WI38 (cell line): ENCODE measurements at regions not wholly inside any gene's neighbourhood (a gene's known extent, or its start where the extent isn't known, plus 50 kb on each side); places are given as distances from the start of the nearest gene placed in this dataset.

Experiments
- H3K4me3 ChIP-seq: 2 replicates; pipeline ENCODE4 v1.5.1; 2011; ENCODE audit warnings: low read depth, mild to moderate bottlenecking, control low read depth, low read length
- CTCF ChIP-seq: IDR thresholded peaks from 2 replicates; pipeline ENCODE4 v1.5.1; 2012; ENCODE audit warnings: low read depth, mild to moderate bottlenecking, control low read depth, low read length

- no peak overlapping the region for H3K4me3 ChIP-seq
- no peak for TF ChIP-seq CTCF
These were observed 439.2 kb upstream of the REG3G start for GRCh38 chr2:78586316-78586715.

- TF ChIP-seq CTCF, result no peak
- H3K4me3 ChIP-seq, result no peak overlapping the region
These were observed 435.6 kb upstream of the REG3G start for GRCh38 chr2:78589871-78590270.

GRCh38 chr2:78592491-78592890 is 433.0 kb upstream of the REG3G start:
- no peak for TF ChIP-seq CTCF
- H3K4me3 ChIP-seq, result no peak overlapping the region

GRCh38 chr2:78601113-78601512 is 424.4 kb upstream of the REG3G start:
- no peak overlapping the region for H3K4me3 ChIP-seq
- TF ChIP-seq CTCF, result no peak

- TF ChIP-seq CTCF, result no peak
- H3K4me3 ChIP-seq, result no peak overlapping the region
These were observed 422.6 kb upstream of the REG3G start for GRCh38 chr2:78602862-78603261.

- H3K4me3 ChIP-seq, result no peak overlapping the region
- TF ChIP-seq CTCF, result no peak
These were observed 418.6 kb upstream of the REG3G start for GRCh38 chr2:78606895-78607294.

GRCh38 chr2:78614726-78615125 is 410.8 kb upstream of the REG3G start:
- no peak overlapping the region for H3K4me3 ChIP-seq
- no peak for TF ChIP-seq CTCF

GRCh38 chr2:78615956-78616355 is 409.5 kb upstream of the REG3G start:
- H3K4me3 ChIP-seq, result no peak overlapping the region
- no peak for TF ChIP-seq CTCF
